ENCODE measurements at regions not wholly inside any gene's neighbourhood (a gene's known extent, or its start where the extent isn't known, plus 50 kb on each side); places are given as distances from the start of the nearest gene placed in this dataset.

GRCh38 chr2:175535631-175536030, 354.1 kb upstream of the ATP5MC3 start:
- TF ChIP-seq POLR2A (IDR thresholded peaks at IDR 0.05): no peak
- no peak for TF ChIP-seq CTCF (IDR thresholded peaks at IDR 0.05)
- no peak for TF ChIP-seq POLR2AphosphoS5 (IDR thresholded peaks at IDR 0.05)
- TF ChIP-seq EP300 (IDR thresholded peaks at IDR 0.05): no peak
